Heart right ventricle (tissue), 16 donors: ENCODE measurements at regions not wholly inside any gene's neighbourhood (a gene's known extent, or its start where the extent isn't known, plus 50 kb on each side); places are given as distances from the start of the nearest gene placed in this dataset.

Experiments used
- ATAC-seq, 8 donors: fragments of 200-7000 bp; cut with Tn5 transposase; one replicate each; pipeline ENCODE4 v1.9.1; 2020; ENCODE audit warnings: mild to moderate bottlenecking in 8 of 8, moderate library complexity in 8 of 8, moderate number of reproducible peaks in 1 of 8
- DNase-seq, 2 donors: peaks; one replicate each; pipeline ENCODE4 v3.0.0-alpha.2; 2020
- H3K27ac ChIP-seq, 10 donors: fragments of 200-600 bp; sonication (generic) in 2 of 10; one replicate each; pipeline versions ENCODE4 v1.5.0 to v1.8.0; 2020 to 2022; ENCODE audit warnings: mild to moderate bottlenecking in 3 of 10
- H3K27me3 ChIP-seq, 7 donors: fragments of 200-600 bp; one replicate each; pipeline ENCODE4 v1.8.0; 2021 to 2022; ENCODE audit warnings: mild to moderate bottlenecking in 2 of 7
- H3K36me3 ChIP-seq, 9 donors: fragments of 200-600 bp; sonication (generic) in 1 of 9; one replicate each; pipeline versions ENCODE4 v1.5.0 to v1.8.0; 2020 to 2022; ENCODE audit warnings: mild to moderate bottlenecking in 2 of 9
- H3K4me1 ChIP-seq, 9 donors: fragments of 200-600 bp; sonication (generic) in 1 of 9; one replicate each; pipeline versions ENCODE4 v1.5.0 to v1.8.0; 2020 to 2022; ENCODE audit warnings: mild to moderate bottlenecking in 4 of 9
- H3K4me3 ChIP-seq, 10 donors: fragments of 200-600 bp; sonication (generic) in 2 of 10; one replicate each; pipeline versions ENCODE4 v1.5.0 to v1.8.0; 2020 to 2022; ENCODE audit warnings: mild to moderate bottlenecking in 7 of 10, moderate library complexity in 2 of 10
- H3K9me3 ChIP-seq, 11 donors: fragments of 200-600 bp in 10 of 11; sonication (generic) in 2 of 11; one replicate each; pipeline versions ENCODE4 v1.5.0 to v1.8.0; 2013 to 2022; ENCODE audit warnings: mild to moderate bottlenecking in 2 of 11, control low read depth in 1 of 11, moderate library complexity in 1 of 11
- WGBS, 2 donors: extraction: QIAGEN DNeasy Blood & Tissue Kit; methylation state at CpG; one replicate each; pipeline ENCODE4 v1.1.7; 2013; ENCODE audit warnings: inconsistent platforms in 1 of 2; 5-methylcytosine and 5-hydroxymethylcytosine counted together
- intact Hi-C, 10 donors: fragments of 100-400 bp; cut with DNase I; formaldehyde crosslinking; loops; one replicate each; pipeline versions ENCODE4 v1.11.1 to v1.14.2; 2022
- TF ChIP-seq, protein P1 (sequence below), 9 donors: fragments of 200-600 bp; sonication (generic) in 2 of 9; IDR thresholded peaks; one replicate each; pipeline versions ENCODE4 v1.5.0 to v1.8.0; 2021 to 2022; ENCODE audit warnings: antibody characterized with exemption in 9 of 9, mild to moderate bottlenecking in 5 of 9, moderate library complexity in 1 of 9
- donor health status: Arrhythmogenic right ventricular cardiomyopathy.
- donor health status: ischemic (EF 13 %, LVEDD 7.1; RV severe dilation, severe dysfunction).
- donor health status: healthy with polysubstance abuse.
- donor health status: DM: no; HTN: yes; CAD: no.
- donor health status: DM: no; HTN: no; CAD: no.
- donor health status: ischemic (EF 25% LVEDD 6.9; RV normal size, moderate dysfunction).
- donor health status: ischemic (EF 25% LVEDD 5.7; RV mildly dilated, moderate dysfunction).
- donor health status: healthy.
- donor health status: DM: yes; HTN: yes; CAD: no.
- donor health status: Ischemic cardiomyopathy.
- donor health status: ischemic (EF 35%, LVEDD 5.7; RV mildly dilated, moderate dysfunction).
- donor health status: nonischemic (EF 11% LVEDD 7.7; RV severe dilation, severe dysfunction).
- donor health status: DM: yes; HTN: yes; CAD: no.
- donor health status: PGD.
- donor health status: ischemic (EF 29% LVEDD 5.4; RV normal size, mild dysfunction).
- donor health status: nonischemic (EF 23%, LVEDD 6.1; RV moderate dilation, normal function).

DNA sequence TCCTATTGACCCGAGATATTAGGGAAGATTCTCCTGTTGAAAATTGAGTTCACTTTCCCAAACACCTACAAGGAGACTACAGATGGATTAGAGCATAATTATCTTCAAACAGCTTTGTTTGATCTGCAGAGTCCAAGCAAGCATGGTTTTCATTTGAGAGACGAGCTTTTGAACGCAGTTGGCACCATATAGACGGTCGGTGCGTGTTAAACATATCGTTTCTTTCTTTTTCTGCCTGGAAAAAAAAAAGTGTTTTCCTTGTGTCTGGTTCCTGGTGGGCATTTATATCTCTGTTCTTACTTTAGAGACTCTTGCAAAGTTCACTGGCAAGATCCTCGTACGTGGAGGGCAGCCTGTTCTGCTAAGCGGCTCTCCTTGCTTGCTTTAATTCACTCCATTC, 248.9 kb downstream of the TMEM182 start:
- no peak overlapping the region for H3K27ac ChIP-seq

DNA sequence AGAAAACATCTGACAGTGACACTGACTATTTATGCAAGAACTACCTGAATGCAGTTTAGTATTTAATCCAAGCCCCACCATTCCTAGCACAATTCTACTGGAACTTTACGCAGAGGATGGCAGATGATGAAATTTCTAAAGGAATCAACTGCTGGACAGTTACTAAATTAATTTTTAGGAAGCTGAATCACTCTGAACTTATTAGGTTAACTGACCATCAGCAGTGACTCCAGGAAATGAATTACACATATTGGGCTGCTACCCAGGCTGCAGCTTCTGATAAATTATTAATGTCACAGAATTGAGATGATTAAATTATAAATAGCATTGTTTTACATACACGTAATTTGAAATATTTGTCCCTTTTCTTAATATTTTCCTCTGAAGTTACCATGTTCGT, 250.8 kb downstream of the TMEM182 start:
- no peak overlapping the region for H3K4me3 ChIP-seq
- WGBS, 2 donors: 70 to 77% methylated on average over 3 of the region's 3 CpGs
- H3K4me1 ChIP-seq: no peaks in the 10 kb centered on the region
- intact Hi-C loops: no loop called here
- no peak for ATAC-seq
- H3K36me3 ChIP-seq: no peaks in the 10 kb centered on the region
- TF ChIP-seq, protein P1, sequence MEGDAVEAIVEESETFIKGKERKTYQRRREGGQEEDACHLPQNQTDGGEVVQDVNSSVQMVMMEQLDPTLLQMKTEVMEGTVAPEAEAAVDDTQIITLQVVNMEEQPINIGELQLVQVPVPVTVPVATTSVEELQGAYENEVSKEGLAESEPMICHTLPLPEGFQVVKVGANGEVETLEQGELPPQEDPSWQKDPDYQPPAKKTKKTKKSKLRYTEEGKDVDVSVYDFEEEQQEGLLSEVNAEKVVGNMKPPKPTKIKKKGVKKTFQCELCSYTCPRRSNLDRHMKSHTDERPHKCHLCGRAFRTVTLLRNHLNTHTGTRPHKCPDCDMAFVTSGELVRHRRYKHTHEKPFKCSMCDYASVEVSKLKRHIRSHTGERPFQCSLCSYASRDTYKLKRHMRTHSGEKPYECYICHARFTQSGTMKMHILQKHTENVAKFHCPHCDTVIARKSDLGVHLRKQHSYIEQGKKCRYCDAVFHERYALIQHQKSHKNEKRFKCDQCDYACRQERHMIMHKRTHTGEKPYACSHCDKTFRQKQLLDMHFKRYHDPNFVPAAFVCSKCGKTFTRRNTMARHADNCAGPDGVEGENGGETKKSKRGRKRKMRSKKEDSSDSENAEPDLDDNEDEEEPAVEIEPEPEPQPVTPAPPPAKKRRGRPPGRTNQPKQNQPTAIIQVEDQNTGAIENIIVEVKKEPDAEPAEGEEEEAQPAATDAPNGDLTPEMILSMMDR (IDR thresholded peaks at IDR 0.05): no peak
- no peaks in the 10 kb centered on the region for H3K9me3 ChIP-seq
- peaks cover 0 to 4% (median 0%) of the 10 kb centered on the region in 7 donors for H3K27me3 ChIP-seq
- no peak for DNase-seq
- H3K27ac ChIP-seq: no peak overlapping the region

More for the DNA sequence above, 248.9 kb downstream of the TMEM182 start:
- TF ChIP-seq, protein P1 (IDR thresholded peaks at IDR 0.05): no peak
- DNase-seq: no peak
- peaks cover 0 to 4% (median 0%) of the 10 kb centered on the region in 7 donors for H3K27me3 ChIP-seq
- H3K36me3 ChIP-seq: no peaks in the 10 kb centered on the region
- 88 to 89% methylated on average over 10 of the region's 10 CpGs for WGBS, 2 donors
- intact Hi-C loops: no loop called here
- no peaks in the 10 kb centered on the region for H3K4me1 ChIP-seq
- H3K9me3 ChIP-seq: no peaks in the 10 kb centered on the region
- H3K4me3 ChIP-seq: no peak overlapping the region
- no peak for ATAC-seq

DNA sequence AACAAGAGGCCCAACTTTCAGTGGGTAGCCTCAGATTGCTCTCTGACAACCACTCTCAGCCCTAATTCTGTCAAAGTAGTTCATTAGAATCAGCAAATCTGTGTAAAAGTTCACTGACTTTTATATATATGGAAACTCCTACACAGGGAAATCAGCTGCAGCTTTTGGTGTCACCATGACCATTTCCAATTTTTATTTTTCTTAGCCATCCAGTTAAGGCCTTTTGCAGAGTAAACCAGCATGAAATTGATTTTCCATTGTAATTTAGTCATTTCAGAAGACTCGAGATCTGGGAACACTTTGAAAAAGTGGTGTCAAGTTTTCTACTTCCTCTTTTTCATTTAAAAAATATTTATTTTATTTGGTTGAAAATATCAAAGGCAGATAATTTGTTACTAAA, 263.2 kb downstream of the TMEM182 start:
- H3K4me3 ChIP-seq: no peak overlapping the region
- H3K27me3 ChIP-seq: no peaks in the 10 kb centered on the region
- 72 to 78% methylated on average over 1 of the region's 1 CpG for WGBS, 2 donors
- intact Hi-C loops: no loop called here
- no peak overlapping the region for H3K27ac ChIP-seq
- H3K4me1 ChIP-seq: no peaks in the 10 kb centered on the region
- TF ChIP-seq, protein P1 (IDR thresholded peaks at IDR 0.05): no peak
- ATAC-seq (no peak), DNase-seq (no peak)
- H3K36me3 ChIP-seq: no peaks in the 10 kb centered on the region
- H3K9me3 ChIP-seq: peaks cover 0 to 2% (median 0%) of the 10 kb centered on the region in 11 donors

DNA sequence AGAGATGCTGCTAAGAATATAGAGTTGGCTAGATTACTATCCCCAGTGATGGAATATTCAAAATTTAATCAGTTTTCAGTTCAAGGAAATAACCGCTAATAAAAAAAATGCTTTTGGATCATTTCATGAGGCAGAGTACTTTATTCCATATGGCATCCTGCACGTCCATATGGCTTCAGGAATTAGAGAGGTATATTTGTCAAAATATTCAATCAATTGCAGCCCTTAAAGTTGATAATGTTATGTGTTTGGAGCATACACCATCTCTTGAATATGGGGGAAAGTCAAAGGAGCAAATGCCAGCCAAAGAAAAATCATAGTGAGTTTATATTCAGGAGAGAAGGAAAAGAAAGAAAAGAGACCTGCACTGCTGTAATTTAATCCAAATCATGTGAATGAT, 266.4 kb downstream of the TMEM182 start:
- H3K27me3 ChIP-seq: no peaks in the 10 kb centered on the region
- DNase-seq (no peak), ATAC-seq (no peak)
- peaks cover 0 to 2% (median 0%) of the 10 kb centered on the region in 11 donors for H3K9me3 ChIP-seq
- H3K4me1 ChIP-seq: no peaks in the 10 kb centered on the region
- intact Hi-C loops: no loop called here
- TF ChIP-seq, protein P1 (IDR thresholded peaks at IDR 0.05): no peak
- H3K36me3 ChIP-seq: no peaks in the 10 kb centered on the region
- H3K4me3 ChIP-seq: no peak overlapping the region
- WGBS, 2 donors: 71 to 73% methylated on average over 2 of the region's 2 CpGs
- no peak overlapping the region for H3K27ac ChIP-seq
